GM18951 (cell line): ENCODE measurements at regions not wholly inside any gene's neighbourhood (a gene's known extent, or its start where the extent isn't known, plus 50 kb on each side); places are given as distances from the start of the nearest gene placed in this dataset.
"Not testable (repeated sequence)": the region's sequence is repeated elsewhere in the genome, so short reads cannot be mapped to it uniquely, and the experiment has no call there.

Source experiments
- POLR2A ChIP-seq: IDR thresholded peaks from 4 replicates; pipeline ENCODE4 v1.6.1; 2011; ENCODE audit warnings: mild to moderate bottlenecking; ENCODE audit not compliant: insufficient read length, insufficient read depth; ENCODE audit errors: extremely low read depth
- in situ Hi-C: fragments of 300-500 bp; cut with MboI; formaldehyde crosslinking; loops from one replicate; pipeline ENCODE4 v1.12.0; 2022; ENCODE audit warnings: low sequenced_read_pairs, mixed read lengths, inconsistent platforms; ENCODE audit not compliant: unreplicated experiment

DNA sequence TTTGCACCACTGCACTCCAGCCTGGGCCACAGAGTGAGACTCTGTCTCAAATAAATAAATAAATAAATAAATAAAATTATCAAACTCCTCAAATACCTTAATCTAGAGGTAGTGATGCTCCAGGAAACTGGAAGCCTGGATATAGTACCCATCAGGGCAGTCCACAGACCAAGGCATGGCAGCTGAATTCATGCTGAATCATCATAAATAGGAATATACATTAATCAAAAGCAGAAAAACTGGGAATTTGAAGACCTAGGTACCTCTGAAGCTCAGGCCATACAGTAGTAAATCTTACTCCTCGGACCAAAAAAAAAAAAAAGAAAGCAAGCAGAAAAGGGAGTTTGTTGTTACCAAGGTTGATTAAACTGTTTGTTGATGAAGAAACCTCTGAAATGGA is 184.2 kb upstream of the CHODL start:
- in situ Hi-C loops, result no loop called here

GRCh38 chr21:18058731-18059398 is 185.8 kb upstream of the CHODL start:
- TF ChIP-seq POLR2A, result no peak
- in situ Hi-C loops, result no loop called here

More for the DNA sequence above, 184.2 kb upstream of the CHODL start:
- no peak for TF ChIP-seq POLR2A

GRCh38 chr21:18053151-18053550 is 191.5 kb upstream of the CHODL start:
- in situ Hi-C loops, result no loop called here
- no peak for TF ChIP-seq POLR2A

DNA sequence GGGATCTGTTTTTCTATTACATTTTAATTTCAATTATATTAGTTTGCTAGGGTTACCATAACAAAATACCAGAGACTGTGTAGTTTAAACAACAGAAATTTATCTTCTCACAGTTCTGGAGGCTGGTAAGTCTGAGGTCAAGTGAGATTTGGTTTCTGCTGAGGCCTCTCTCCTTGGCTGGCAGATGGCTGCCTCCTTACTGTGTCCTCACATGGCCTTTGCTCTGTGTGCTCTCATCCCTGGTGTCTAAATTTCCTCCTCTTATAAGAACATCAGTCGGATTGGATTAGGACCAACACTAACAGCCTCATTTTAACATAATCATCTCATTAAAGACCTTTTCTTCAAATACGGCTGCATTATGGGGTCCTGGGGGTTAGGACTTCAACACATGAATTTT is 195.2 kb upstream of the CHODL start:
- TF ChIP-seq POLR2A, result no peak
- in situ Hi-C loops, result no loop called here

GRCh38 chr21:18041012-18041411 is 203.6 kb upstream of the CHODL start:
- no peak for TF ChIP-seq POLR2A
- in situ Hi-C loops, result no loop called here

DNA sequence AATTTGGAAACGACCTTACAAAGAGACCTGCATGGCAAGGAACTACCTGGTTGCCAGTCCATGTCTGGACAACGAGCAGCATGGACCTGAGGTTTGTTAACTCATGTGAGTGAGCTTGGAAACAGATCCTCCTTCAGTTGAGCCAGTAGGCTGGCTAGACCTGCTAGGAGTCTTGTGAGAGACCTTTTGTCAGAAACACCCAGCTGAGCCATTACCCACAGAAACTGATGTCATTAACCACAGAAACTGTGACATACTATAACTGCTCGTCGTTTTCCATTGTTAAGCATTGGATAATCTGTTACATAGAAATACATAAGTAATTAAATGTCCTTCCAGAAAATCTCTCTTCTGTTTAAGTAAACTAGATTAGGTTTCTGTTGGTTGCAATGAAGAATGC is 211.1 kb upstream of the C21orf91 start:
- in situ Hi-C loops, result no loop called here
- no peak for TF ChIP-seq POLR2A

DNA sequence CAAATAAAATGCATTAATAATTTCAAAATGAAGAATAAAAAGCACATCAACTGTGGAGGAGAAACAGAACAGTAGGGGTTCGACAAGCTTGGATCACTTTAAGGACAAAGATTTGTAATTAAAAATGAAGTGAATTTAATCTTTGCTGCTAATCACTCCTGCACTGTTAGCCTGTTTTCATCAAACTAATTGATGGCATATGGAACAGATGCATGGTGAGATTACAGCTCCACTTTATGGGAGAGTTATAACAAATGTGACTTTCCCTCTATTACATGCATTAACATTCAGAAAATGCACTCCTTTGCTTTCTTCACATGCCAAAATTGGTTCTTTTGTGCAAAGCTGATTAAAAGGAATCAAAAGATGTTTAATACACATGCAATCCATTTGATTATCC is 207.2 kb upstream of the C21orf91 start:
- no peak for TF ChIP-seq POLR2A
- in situ Hi-C loops, result no loop called here

GRCh38 chr21:18023711-18024110 is 204.6 kb upstream of the C21orf91 start:
- in situ Hi-C loops, result no loop called here
- TF ChIP-seq POLR2A, result no peak

- no peak for TF ChIP-seq POLR2A
- in situ Hi-C loops, result no loop called here
These were observed 204.0 kb upstream of the C21orf91 start for GRCh38 chr21:18023157-18023556.

GRCh38 chr21:18007121-18007520 is 188.0 kb upstream of the C21orf91 start:
- no peak for TF ChIP-seq POLR2A
- in situ Hi-C loops, result no loop called here

DNA sequence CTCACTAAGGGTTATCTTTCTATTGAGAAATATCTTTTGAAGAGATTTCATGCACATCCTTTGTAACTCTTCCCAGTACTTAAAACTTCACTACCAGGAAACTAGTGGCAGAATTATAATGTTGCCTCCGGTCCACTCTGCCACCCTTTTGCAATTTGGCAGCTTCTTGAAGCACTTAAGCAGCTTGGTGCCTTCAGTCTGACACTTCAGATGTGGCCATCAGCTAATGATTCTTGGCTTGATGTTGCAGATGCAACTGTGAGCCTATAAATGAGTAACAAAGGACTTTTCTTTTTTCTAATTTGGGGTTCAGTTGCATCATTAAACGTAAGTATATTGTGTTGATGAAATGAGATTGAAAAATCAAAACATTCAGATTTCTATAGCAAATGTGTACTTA is 187.5 kb upstream of the C21orf91 start:
- in situ Hi-C loops, result no loop called here
- TF ChIP-seq POLR2A, result no peak

- TF ChIP-seq POLR2A, result no peak
These were observed 183.2 kb upstream of the C21orf91 start for GRCh38 chr21:18002393-18002792.

DNA sequence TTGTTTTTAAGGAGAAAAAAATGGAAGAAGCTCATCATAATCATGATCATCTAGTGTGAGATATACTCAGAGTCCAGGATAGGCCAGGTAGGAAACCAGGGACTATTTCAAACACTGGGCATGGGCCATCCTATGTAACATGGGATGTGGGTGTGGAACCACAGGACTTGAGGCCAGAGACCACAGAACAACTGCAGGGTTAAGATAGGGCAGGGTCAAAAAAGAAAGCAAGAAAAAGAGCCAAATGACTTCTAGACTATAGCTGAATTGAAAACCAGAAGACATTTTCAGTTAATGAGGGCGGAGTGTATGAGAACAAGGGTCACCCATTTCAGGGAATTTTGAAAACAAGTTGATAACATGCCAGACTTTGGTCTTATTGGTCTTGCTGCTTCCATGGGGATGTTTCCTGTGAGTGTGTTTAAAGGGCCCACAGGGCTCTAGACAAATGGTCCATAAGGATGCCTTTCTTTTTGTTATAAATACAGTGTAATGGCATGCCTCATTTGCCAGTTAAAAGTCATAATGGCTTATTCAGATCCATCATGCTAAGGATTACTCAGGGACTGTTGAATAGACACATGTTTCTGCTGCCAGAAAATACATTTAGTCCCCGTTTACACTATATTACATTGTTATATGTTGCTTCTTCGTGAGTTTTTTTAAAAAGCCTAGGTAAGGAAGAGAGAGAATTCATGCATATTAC is 182.0 kb upstream of the C21orf91 start:
- TF ChIP-seq POLR2A, result no peak
- in situ Hi-C loops, result no loop called here

More at GRCh38 chr21:18002393-18002792, 183.2 kb upstream of the C21orf91 start:
- in situ Hi-C loops, result no loop called here

DNA sequence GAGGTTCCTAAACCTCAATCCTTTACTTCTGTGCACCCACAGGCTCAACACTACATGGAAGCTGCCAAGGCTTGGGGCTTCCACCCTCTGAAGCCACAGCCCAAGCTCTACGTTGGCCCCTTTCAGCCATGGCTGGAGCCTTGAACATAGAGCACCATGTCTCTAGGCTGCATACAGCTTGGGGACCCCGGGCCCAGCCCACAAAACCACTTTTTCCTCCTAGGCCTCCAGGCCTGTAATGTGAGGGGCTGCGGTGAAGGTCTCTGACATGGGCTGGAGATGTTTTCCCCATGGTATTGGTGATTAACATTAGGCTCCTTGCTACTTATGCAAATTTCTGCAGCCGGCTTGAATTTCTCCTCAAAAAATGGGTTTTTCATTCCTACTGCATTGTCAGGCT is 179.4 kb upstream of the C21orf91 start:
- in situ Hi-C loops, result not testable (repeated sequence)

DNA sequence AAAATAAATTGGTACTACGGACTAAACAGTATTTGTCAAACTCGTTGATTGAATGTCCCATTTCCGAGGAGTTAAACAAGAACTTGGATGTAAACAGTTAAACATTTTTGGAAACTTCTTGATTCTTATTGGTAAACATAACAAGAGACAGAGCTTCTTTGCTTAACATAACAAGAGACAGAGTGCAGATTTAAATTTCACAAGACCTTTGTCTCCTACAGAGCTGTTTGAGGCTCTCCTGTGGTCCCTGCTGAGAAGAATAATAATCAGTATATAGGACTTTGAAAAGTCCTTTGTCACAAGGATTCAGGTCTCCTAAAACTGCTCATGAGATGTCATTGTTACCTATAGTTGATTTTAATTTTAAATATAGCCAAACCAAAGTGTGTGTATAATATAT is 170.6 kb upstream of the C21orf91 start:
- in situ Hi-C loops, result no loop called here
- no peak for TF ChIP-seq POLR2A

DNA sequence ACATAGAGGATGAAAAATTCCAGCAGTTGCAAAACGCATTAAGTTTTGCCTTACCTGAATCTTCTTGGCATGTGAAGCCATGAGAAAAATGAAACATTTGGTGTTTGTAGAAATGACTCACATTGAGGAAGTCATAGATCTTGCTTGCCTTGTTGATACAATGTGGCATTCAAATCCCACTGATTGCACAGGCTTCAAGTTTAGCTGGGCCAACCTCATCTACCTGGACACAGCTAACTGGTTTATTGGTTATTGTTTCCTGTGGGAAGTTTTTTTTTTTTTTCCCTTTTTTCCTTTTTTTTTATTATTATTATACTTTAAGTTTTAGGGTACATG is 168.9 kb upstream of the C21orf91 start:
- no peak for TF ChIP-seq POLR2A
- in situ Hi-C loops, result no loop called here
